HG02610 (cell line): ENCODE measurements at regions not wholly inside any gene's neighbourhood (a gene's known extent, or its start where the extent isn't known, plus 50 kb on each side); places are given as distances from the start of the nearest gene placed in this dataset.
A peak's percentile ranks its signal among the peaks of the same experiment; 100 is the strongest.

Source experiments
- ATAC-seq: cut with Tn5 transposase; IDR thresholded peaks from one replicate; pipeline ENCODE4 v1.9.1; 2021; ENCODE audit warnings: mild to moderate bottlenecking, moderate library complexity; ENCODE audit not compliant: unreplicated experiment

DNA sequence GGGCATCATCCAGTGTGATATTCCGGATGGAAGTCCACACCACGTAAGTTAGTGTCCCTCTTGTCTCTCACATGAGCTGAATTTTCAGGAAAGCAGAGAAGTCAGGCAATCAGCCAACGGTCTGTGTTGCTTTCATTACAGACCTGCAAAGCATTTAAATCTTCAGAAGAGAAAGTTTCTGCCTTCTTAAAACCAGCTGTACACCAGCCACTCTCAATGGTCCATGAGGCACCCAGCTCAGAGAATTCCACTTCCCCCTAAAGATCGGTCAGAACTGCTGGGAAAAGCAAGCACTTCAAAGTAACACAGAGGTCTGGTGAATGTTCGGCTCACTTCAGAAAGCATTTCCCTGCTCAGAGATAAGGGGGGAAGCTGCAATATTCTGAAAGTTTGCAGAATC, 903.7 kb downstream of the EPHA3 start:
- no peak for ATAC-seq

DNA sequence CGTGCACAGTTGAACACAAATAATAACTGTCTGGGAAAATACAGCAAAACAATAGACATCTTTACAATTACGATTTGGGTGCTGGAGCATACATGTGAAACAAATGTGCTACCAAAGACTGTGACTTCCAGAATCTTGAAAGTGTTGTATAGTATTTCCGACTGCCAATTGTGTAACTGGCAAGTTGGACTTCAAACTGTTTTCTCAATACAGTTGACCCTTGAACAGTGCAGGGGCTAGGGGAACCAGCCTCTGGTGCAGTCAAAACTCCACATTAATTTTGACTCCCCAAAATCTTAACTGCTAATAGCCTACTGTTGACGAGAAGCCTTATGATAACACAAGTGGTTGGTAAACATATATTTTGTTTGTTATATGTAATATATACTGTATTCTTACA, 904.2 kb downstream of the EPHA3 start:
- ATAC-seq = no peak

DNA sequence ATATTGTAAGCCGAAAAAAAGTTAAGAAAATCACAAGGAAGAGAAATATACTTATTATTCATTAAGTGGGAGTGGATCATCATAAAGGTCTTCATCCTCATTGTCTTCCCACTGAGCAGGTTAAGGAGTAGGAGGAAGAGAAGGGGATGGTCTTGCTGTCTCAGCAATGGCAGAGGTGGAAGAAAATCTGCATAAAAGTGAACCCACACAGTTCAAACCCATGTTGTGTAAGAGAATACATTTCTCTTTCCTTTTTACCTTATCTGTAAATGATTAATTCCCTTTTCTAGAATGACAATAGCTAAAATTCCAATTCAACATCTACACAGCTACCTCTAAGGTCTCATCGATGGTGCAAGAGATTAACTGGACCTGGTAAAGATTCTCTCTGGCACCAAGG, 904.6 kb downstream of the EPHA3 start:
- no peak for ATAC-seq

DNA sequence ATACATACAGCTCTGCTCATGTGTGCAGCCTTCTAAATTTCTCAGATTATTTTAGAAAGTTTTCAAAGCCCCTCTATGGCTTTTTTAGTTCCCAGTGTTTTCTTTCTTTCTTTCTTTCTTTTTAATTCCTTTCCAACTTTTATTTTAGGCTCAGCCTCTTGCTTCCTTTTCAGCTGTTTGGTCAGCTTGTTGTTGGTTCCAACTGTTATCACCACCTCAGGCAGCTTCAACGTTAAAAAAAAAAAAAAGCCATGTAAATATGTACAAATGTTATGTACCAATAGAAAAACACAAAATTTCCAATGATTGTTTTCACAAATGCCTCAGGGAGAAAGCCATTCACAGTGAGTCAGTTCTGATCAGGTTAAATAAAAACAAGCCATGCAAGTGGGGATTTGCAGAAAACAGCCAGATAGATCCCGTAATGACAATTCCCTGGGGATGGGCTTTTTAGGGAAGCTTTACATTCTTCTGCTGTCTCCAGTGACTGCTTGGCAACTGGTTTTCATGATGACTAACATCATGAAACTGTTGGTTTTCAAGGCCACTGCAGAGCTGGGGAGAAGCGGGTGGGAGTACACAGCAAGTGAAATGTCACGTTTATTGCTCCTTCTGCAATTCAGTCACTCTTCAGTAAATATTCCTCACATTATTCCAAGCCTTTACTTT, 908.4 kb downstream of the EPHA3 start:
- no peak for ATAC-seq

DNA sequence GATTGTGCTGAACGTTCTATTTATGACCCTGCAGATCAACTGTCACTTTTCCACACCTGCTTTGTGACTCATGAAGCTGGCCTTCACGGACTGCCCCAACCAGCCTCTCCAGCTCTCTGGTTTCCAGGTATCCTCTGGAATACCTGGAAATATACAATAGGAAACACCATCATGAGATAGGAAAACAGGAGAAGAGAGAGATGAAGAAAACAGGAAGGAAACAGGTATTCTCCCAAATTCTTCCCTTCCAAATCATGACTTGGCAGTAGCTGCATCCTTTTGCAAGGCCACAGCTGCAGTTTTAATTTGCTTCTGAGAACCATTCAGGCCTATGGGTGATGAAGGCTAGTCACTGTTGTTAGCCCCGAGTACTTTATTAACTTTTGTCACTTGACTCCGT, 909.1 kb downstream of the EPHA3 start:
- ATAC-seq = no peak

DNA sequence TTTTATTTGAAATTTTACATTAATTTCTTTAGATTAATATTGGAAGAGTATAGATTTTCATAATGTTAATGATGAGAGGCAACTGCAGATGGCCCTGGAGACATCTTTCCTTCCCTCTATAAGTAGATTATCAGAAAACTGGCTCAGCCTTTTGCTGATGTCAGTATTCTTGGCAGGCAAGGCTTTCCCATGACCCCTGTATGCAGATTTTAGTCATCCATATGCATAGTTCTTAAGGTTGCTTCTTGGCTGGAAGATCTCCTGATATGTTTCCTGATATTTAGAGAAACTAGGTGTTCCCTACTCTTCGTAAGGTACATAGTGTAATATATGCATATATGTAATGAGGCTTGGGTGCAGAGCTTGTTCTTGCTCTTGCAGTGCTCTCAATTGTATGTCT, 911.4 kb downstream of the EPHA3 start:
- no peak for ATAC-seq

DNA sequence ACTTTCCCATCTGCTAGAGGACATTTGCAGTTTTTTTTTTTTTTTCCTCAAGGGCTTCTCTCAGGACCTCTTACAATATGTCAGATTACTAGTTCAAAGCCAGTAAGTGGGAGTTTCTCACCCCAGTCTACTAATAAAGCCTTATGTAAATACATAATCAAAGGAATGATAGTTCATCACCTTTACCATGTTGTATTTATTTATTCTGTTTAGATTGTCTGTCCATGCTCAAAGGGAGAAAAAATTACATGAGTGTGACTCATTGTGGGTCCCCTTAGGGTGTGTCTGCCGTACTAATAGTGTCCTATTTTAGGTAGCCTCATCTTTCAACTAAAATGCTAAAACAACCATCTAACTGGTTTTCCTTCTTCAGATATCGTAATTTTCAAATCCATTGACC, 917.6 kb downstream of the EPHA3 start:
- no peak for ATAC-seq

DNA sequence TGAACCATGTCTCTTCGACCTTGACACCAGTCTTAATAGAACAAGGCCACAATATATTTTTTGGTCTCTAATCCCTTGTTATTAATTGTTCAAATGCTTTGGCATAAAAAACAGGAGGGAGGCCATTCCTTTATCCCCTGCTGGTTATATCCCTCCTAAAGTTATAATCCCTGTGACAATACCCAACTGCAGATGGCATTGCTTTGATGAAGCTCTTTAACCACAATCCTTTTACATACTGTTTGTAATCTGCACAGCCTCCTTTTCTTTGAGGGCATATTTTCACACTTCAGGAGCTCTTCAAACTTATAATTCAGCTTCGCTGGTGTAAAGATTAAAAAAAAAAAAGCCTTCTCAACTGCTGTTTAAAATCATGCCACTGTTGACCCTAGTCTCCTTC, 919.0 kb downstream of the EPHA3 start:
- no peak for ATAC-seq

DNA sequence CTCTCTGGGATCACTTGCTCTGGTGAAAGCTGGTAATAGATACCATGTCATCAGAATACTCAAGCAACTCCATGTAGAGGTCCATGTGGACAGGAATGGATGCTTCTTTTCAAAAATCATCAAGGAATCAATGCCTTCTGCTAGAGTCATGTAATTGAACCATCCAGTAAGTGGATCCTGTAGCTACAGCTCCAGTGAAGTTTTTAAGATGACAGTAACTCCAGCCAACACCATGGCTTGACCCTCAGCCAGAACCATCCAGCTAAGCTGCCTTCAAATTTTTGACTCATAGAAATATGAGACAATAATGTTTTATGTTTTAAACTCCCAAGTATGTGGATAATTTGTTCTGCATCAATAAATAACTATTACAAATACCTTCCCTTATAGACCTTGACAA, 923.7 kb downstream of the EPHA3 start:
- ATAC-seq = no peak

DNA sequence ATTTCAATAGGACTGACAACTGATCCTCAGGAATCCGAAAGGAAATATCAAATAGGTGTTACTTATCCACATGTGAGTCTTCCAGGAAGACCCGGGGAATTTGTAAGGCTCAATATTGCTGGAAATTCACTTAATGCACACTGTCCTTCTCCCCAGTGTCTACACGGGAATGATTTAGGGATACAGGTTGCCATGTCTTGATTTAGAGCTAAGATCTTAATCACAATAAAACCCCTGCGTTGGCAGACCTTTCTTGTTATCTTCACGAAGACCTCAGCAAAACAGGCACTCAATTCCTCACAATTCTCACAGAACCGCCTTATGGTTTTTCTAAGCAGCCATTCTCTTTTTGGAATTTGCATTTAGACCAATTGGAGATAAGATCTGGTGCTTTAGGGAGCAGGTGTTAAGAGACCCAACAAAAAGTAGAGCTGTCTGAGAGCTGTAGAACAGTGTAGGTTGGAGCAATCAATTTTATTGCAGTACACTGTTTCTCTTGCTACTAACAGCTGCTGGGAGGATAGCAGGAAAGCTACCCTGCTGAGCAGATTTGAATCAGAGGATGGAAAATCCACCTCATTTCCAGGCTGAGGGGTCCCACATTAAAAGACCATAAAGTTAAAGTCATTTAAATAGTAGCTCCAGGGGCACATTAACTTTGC, 925.7 kb downstream of the EPHA3 start:
- ATAC-seq = no peak

DNA sequence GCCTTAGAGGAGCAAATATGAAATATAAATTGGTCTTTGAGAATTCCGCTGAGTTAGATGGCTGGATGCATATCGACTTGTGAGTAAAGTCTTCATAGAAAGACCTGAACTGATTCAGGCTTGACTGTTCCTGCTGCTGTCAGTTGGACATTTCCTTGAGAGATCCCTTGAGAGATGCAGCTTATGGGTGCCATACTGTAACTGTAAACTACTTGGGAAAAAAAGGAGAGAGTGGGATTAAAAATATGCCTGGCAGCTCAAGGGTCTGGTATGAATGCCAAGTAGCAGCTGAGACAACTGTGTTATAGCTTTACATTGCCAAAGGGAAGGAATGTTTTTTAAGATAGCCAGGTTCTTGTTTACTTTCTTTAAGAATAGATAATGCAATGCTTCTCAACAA, 926.6 kb downstream of the EPHA3 start:
- no peak for ATAC-seq

DNA sequence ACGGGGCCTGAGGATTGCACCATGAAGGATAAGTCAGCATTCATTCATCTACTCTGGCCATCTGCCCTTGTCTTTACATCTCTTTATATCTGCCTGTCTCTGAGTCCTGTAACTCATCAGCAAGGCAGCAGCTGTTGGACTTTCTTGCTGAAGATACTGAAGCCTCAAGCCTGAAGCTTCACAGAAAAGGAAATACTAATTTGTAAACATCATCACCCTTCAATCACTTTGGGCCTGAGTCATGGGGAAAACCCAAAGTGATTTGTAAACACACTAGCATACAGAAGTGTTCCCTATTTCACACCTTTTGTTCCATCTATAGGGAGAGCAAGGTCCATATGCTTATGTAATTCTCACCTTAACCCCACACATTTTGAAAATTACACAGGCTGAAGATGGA, 928.2 kb downstream of the EPHA3 start:
- peak; percentile 38 for ATAC-seq

DNA sequence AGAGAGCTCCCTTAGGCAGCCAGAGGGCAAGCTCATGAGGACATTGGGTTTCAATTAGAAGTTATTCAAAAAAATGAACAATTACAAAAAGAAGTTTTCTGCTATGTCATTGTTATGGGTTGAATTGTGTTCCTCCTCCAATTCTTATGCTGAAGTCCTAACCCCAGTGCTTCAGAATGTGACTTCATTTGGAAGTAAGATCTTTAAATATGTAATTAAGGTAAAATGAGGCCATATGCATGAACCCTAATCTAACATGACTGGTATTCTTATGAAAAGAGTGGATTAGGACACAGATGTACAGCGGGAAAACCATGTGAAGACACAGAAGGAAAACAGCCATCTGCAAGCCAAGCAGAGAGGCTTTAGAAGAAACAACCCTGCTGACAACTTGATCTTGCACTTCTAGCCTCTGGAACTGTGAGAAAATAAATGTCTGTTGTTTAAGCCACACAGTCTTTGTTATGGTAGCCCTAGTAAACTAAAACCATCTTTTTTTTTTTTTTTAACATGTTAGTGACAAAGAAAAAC, 929.6 kb downstream of the EPHA3 start:
- no peak for ATAC-seq

DNA sequence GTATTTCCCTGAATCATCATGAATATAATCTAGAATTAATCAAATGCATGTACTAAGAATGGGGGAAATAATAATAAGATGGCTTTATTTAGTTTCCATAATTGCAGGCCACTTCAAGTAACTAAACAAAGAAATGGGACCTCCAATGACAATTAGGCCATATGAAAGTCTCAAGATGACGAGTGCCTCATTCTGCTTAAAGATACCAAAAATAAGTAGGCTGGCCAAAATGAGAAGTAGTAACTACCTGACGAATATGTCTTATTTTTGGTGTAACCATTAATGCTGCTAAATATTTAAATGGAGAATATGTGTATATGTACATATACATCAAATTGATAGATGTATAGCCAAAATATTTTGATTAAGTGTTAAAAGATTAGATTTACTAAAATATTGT, 932.6 kb downstream of the EPHA3 start:
- ATAC-seq = no peak

DNA sequence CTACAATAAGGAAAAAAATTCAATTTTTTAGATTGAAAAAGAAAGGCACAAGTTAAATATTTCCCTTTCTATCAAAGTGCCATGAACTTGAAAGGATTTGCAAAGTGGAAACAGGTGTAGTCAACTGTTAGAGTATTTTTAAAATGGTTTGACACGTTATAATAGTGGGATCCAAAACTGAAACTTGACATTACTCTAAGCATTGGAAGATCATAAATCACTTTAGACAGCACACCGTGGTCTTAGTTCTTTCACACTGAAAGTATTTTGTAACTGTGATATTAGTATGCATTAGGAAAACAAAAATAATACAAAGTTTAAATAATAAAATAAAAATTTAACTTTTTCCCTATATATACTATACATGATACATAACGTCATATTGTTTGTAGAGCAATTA, 933.1 kb downstream of the EPHA3 start:
- no peak for ATAC-seq

DNA sequence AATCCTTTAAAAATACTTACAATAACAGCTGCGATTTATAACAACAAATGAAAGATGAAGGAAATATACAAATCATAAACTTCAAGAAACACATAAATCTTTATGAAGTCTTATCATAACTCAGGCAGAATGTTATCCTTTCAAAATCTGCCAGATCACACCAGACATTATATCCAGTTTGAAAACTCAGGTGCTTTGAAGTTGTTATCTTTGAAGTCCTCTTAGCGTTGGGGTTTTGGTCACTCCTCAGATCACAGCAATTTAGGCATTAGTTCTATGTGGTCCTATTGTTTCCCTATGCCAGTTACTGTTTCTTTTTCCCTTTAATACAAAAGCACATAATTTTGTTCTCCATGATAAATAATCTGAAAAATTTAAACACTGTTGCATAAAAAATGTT, 934.6 kb downstream of the EPHA3 start:
- no peak for ATAC-seq

DNA sequence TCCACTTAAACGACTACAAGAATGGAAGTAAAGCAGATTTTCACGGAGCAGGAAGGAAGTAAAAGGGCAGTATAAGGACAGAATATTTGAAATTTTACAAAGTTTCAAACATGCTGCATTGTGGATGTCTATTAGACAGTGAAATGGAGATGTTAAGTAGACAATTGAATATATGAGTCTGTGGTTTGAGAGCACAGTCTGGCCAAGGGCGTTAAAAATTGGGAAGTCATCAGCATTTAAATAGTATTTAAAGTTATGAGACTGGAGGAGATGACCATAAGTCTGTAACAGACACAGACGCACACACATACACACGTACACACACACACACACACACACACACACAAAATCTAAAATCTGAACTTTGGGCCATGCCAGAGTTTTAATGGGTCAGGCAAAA, 935.9 kb downstream of the EPHA3 start:
- ATAC-seq = no peak

DNA sequence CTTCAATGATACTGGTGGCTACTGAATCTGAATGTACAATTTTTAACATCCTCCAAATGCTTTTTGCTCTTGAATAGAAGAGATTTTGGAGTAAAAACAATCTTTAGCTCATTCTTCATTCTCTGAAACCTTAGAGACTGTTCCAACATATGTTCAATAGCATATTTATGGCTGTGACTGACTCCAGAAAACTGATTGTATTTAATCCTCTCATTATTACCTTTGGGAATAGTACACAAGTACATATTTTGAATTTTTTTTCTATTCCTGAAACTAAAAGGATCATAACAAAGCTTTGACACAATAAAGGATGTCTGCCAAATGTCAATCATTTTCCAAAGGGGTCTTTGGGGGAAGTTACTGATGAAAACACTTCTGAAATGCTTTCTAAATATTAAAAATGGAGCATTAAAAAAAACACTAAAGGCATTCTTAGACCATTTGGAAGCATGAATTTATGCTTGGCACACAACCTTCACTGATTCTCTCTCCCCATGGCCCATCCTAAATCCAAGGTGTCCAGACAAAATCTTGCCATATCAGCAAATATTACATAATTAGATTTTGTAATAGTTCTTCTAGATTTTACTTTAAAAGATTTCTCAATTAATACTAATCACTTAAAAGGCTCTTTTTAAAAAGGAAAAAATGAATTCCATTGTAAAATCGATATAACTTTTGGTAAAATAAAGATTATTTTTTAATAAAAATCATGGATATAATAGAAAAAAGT, 936.8 kb downstream of the EPHA3 start:
- no peak for ATAC-seq

DNA sequence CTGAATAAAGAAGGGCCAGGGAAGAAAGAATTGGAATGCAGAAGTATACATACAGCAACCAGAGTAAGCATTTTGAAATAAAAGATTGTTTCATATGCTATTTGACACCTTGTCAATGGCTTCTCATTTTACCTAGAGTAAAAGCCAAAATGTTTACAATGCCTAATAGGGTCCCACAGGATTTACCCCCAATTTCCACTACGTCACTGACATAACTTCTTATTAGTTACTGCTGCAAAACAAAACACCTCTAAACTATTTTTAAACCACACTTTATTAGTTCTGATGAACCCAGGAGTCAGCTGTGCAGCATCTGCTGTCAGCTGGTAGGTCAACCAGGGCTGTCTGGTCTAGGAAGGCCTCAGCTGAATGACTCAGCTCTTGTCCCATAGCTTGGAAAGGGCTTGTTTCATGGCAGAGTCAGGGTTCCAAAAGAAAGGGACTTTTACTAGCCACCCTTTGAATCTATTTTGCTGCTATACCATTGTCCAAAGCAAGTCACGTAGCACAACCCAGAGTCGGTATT, 945.1 kb downstream of the EPHA3 start:
- ATAC-seq = no peak

DNA sequence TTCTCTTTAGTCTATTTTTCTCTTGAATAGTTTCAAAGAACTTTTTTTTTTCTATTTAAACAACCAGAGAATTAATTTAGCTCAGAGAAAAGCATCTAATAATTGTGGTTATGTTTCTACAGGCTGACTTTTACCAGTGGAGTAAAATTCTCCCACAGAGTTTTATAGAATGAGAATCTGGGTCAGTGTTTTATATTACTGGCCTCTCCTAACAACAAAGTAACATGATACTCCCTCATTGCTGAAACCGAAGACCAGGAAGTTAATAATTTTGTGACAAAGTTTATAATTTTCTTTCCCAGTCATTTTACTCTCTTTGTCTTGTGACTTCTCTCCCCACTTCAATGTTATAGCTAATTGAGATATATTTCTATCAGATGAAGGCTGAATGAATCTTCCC, 946.9 kb downstream of the EPHA3 start:
- ATAC-seq = no peak

DNA sequence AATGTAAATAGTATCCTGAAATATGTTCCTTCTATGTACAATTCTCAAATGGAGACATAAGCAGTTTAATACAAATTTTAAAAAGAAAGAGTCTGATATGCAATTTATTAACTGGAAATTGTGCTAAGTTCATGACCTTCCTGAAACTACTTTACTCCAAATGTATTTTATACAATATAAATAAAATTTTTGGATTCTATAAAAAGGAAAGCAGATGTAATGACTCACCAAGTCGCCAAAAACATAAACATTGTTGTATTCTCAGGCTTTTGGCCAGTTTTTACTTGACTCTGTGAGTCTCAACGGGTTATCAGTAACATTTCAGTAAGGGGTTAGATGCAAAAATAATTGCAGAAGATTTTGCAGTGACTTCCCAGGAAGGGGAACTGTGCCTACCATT, 948.2 kb downstream of the EPHA3 start:
- ATAC-seq = no peak
